Activated CD8-positive, alpha-beta memory T cell treated with anti-CD3 and anti-CD28 coated beads, Interleukin-2, amount 50 U/mL, for 4 hours (primary cell): ENCODE measurements at regions not wholly inside any gene's neighbourhood (a gene's known extent, or its start where the extent isn't known, plus 50 kb on each side); places are given as distances from the start of the nearest gene placed in this dataset.

Experiments used
- DNase-seq: peaks from one replicate; pipeline ENCODE4 v3.0.0-alpha.2; 2020

DNA sequence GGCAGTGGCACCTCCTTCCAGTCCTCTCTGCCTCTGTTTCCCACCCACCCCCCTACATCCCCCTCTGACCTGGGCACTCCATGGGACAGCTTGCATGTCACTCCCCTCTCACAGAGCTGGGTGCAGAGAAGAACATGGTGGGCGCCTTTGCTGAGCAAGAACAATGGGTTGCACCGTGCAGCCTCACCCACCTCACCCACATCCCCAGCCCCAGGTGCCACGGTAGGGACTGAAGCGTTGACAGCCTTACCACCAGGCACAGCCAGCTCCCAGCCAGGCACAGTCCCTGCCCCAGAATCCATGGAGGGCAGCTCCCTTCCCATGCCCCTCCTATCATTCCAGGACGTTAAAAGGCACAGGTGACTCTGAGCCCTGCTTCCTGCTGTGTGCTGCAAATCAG, 93.1 kb upstream of the VSTM2B start:
- DNase-seq = no peak

DNA sequence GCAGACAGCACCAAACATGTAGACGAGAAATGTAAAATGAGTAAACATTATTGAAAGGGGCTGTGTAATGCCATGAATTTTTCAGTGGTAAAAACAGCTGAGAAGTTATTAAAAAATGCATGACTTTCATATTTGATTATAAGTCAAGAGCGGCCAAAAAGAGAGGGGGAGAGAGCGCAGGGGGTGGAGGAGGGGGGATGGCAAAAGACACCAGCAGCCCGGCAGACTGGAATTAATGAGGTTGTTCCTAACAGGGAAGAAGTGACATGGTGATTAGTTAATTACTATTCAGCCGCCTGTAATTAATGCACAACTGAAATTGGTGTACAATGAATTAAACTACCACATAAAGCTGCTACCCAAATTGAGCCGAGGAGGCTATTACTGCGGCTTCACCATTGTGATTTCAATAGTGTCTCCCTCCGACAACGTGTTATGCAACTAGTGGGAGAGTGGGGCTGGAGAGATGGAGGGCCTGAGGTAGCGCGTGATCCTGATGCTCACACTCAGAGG, 89.1 kb upstream of the VSTM2B start:
- DNase-seq = no peak

DNA sequence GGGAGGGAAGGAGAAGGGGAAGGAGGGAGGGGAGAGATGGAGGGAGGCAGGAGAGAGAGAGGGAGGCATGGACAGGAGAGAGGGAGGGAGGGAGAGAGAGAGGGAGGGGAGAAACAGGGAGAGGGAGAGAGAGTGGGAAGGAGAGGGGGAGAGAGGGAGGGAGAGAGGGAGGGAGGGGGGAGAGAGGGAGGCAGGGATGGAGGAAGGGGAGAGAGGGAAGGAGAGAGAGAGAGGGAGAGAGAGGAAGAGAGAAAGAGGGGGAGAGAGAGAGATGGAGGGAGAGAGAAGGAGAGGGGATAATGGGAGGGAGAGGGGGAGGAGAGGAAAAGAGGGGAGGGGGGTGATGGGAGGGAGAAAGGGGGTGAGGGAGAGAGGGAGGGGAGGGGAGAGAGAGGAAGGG, 86.8 kb upstream of the VSTM2B start:
- DNase-seq = no peak

DNA sequence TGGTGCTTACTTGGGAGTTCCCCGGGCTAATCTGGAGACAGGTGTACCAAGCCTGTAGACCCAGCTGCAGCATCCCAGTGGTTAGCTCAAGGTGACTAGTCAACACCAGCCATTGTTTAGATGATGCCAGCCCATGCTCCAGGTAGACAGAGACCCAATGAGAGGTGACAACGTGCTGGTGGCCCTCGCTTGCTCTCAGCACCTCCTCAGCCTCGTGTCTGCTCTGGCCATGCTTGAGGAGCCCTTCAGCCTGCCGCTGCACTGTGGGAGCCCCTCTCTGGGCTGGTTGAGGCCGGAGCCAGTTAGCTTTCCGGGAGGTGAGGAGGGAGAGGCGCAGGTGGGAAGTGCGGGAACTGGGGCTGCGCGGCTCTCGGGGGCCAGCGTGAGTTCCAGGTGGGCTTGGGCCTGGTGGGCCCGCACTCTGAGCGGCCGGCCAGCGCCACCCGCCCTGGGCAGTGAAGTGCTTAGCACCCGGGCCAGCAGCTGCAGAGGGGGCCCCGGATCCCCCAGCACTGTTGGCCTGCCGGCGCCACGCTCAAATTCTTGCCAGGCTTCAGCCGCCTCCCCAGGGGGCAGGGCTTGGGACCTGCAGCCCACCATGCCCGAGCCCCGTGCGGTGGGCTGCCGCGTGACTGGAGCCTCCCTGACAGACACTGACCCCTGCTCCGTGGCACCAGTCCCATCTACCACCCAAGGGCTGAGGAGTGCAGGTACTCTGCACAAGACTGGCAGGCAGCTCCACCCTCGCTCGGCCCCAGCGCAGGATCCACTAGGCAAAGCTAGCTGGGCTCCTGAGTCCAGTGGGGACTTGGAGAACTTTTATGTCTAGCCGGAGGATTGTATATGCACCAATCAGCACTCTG, 85.9 kb upstream of the VSTM2B start:
- no peak for DNase-seq

DNA sequence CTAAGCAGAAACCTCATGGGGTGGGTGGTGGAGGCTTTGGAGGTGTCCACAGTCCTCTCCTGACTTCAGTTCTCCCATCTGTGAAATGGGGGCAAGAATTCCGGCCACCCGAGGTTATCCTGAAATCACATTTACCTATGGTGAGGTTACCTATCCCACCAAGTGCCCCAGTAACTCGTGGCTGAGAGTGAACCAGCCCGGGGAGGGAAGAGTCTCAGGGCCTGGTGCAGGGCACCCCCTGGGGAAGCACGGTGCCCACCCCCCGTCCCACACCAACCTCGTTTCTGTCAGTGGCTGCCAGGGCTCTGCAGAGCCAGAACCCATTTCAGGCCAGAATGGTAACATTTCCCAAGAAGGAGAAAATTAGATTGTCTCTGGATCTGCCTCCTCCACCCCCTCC, 83.7 kb upstream of the VSTM2B start:
- DNase-seq = no peak

DNA sequence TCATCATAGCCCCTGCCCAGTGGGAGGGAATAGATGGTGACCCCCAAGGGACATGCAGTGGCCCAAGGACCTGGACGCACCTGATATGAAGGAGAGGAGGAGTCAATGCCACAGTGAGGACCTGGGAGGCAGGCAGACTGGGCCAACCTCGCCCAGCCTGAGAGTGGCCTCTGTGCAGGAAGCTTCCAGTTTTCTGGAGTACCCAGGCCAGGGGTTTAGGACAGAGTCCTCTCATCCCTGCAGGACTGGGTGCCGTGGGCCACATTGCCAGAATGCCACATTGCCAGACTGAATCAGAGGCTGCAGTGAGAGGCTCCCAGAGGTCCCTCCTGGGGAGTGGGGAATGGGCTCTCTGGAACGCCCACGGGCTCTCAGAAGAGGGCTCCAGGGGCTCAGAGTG, 82.9 kb upstream of the VSTM2B start:
- no peak for DNase-seq

DNA sequence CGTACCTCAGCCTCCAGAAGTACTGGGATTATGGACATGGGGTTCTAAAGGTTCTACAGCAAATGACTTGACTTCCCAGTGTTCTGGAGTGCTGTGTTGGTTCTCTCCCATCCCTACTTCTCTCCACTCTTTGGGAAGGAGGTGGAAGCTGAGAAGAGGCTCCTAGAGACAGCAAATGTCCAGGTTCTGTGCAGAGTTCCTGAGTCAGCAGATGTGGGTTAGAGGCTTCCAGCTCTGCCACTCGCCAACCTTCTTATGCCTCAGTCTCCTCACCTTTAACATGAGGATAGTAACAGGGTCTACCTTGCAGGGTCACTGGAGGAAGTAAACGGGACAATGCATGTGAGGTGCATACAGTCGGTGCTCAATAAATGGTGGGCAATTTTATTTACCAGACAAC, 80.5 kb upstream of the VSTM2B start:
- no peak for DNase-seq

DNA sequence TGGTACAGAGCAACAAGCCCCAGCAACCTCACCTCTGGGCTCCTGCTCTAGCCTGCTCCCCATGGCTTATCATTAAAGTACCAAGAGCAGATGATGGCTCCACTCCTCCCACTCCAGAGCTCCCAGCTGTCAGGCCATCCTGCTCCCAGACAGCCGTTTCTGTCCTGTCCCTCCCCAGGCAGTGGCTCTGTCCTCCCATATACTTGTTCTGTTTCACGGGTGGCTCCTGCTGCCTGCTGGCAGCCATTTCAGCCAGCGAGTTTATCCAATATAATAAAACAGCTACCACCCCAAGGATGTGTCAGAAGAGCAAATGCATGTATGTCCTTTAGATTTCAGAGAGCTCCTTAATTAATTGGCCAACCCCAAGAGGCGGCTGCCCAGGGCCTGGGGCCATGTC, 79.4 kb upstream of the VSTM2B start:
- no peak for DNase-seq

DNA sequence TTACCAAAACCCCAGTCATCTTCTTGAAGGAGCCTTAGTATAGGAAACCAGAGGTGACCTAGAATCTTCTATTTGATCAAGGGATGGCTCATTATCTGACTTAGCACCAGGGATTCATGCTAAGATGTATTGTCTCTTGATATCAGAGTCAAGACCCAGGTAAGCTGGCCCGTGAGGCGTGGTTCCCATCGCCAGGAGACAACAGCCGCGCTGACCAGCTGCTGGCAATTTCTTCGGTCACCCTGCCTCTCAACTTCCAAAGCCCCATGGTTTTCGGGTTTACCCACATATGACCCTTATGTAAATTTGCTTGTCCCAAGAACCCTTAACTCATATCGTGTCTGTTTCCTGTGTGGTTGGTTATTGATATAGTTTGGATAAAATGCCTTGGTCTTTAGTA, 77.7 kb upstream of the VSTM2B start:
- DNase-seq = no peak

DNA sequence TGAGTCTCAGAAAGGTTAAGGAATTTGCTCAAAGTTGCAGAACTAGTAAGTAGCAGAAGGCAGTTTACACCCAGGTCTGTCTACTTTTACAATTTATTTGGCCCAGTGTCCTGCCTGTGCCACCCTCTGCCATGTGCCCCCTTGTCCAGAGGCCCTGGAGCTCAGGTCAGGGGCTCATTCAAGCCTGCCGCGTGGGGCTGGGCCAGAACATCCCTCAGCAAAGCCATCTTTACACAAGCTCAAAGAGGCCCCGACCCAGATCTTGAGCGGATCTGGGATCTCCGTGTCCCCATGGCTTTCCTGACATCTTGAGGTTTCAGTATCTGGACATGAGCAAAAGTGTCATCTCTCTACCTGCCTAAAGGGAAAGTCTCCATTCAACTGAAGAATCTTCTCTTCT, 76.4 kb upstream of the VSTM2B start:
- DNase-seq = no peak

DNA sequence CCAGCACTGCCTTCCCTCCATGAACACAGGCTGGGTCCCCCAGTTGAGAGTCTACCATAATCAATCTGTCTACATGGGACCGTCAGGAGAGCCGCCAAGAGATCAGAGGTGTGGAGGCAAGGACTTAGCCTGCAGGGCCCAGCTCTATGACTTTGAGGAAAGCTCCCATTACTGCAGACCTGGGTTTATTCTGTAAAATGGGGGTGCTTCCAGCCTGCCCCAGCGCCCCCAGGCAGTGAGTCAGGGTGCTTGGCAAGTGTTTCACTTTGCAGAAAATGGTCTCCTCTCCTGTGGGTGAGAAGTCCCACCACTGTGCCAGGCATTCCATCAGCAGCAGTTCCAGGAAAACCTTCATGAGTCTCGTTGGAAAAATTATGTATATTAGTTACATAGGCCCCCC, 75.5 kb upstream of the VSTM2B start:
- no peak for DNase-seq

DNA sequence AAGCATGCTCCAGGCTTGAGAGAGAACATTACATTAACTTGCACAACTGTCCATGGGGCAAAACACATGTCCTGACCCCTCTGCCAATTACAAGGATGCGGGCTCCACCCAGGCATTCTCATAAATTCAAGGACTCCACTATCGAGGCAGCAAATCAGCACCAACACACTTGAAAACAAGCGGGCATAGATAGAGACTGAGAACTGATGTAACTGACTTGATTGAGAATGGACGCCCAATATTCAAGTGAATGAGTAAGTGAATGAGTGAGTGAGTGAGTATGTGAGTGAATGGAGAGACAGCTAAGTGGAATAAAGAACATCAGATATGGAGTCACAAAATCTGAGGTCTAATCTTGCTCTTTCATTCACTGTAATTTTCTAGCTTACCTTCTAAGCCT, 75.0 kb upstream of the VSTM2B start:
- DNase-seq = no peak

DNA sequence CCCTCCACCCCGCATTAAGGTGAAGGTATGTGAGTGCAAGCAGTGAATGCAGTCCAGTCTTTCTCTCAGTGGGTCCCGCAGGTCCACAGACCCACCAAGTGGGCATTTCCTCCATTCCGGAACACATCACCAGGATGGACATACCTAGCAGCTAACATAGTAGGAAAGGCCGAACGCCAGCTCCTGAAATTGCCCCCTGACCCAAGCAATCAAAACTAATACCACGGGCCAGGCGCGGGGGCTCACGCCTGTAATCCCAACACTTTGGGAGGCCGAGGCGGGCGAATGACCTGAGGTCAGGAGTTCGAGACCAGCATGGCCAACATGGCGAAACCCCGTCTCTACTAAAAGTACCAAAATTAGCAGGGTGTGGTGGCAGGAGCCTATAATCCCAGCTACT, 71.7 kb upstream of the VSTM2B start:
- DNase-seq = no peak

DNA sequence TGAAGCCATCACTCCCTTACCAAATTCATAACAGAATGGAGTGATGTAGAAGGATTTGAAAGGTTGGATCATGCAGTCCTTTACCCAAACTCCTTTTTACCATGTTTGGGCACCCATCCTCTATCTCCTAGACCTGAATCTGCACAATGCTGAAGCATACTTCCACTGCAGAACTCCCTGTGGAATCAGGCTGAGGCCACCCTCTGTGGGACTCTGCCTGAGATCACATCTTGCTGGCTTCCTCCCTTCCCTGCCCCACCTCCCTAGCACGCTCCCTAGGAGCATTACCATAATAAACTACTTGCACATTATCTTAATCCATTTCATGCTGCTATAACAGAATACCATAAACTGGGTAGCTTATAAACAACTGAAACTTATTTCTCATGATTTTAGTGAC, 68.4 kb upstream of the VSTM2B start:
- no peak for DNase-seq

DNA sequence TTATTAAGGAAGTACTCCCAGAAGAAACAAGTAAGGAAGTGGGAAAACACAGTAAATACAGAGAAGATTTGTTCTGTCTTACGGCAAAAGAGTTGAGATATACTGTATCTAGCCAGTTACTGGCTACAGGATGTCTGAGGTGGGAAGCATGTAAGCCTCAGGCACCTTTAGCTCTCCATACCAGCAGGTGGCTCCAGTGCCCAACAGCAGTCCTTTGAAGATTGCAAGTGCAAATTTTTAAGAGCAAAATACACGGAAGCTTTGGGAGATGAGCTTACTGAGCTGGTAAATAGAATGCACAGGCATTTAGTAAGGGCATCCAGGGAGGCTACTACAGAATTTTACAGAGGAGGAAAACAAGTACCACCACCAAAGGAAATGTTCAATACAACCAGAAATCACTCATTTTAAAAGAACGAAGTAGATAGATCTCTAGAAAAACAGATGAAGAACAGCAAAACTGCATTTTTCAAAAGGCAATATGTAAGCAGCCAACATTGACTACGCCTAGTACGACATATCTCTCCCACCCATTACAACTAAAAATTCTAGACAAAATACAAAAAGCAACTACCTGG, 57.9 kb upstream of the VSTM2B start:
- DNase-seq = no peak

DNA sequence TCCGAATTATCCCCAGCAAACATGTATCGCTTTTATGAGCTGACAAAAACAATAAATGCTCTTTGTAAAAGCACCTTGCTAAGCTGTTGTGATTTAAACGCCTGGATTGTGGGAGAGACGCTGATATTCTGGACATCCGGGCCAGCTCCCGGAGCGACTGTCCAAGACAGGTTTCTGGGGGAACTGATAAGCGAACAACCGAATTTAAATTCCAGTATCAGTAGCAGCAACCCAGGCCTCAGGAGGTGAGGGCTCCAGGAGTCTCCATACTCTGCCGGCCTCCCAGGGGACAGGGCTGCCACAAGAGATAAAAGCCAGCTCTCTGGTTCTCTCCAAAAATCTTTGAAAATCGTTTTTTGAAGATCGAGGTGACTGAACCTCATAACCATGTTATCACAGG, 50.3 kb upstream of the VSTM2B start:
- DNase-seq = no peak
